ENCODE measurements at regions not wholly inside any gene's neighbourhood (a gene's known extent, or its start where the extent isn't known, plus 50 kb on each side); places are given as distances from the start of the nearest gene placed in this dataset.

- no peak for TF ChIP-seq CTCF (IDR thresholded peaks at IDR 0.05)
- TF ChIP-seq POLR2AphosphoS5 (IDR thresholded peaks at IDR 0.05) = no peak
- TF ChIP-seq POLR2A (IDR thresholded peaks at IDR 0.05) = no peak
- no peak for TF ChIP-seq EP300 (IDR thresholded peaks at IDR 0.05; ENCODE audit: low read depth)
Measured at GRCh38 chr5:124844371-124844920, 98.0 kb upstream of the ZNF608 start.
